CD4-positive, alpha-beta T cell (primary cell): ENCODE measurements at regions not wholly inside any gene's neighbourhood (a gene's known extent, or its start where the extent isn't known, plus 50 kb on each side); places are given as distances from the start of the nearest gene placed in this dataset.

Source experiments
- ATAC-seq: fragments of 200-7000 bp; cut with Tn5 transposase; one replicate; pipeline ENCODE4 v1.10.0; 2022; ENCODE audit warnings: mild to moderate bottlenecking; ENCODE audit not compliant: poor library complexity
- CTCF ChIA-PET: fragments of 350-600 bp; sonication (Branson Sonifier 250); formaldehyde crosslinking; loops from one replicate; lab custom pipeline; 2021; ENCODE audit warnings: antibody characterized with exemption, inconsistent platforms; lab: Charles Lee
- POLR2A ChIA-PET: fragments of 350-600 bp; sonication (Branson Sonifier 250); formaldehyde crosslinking; loops from one replicate; lab custom pipeline; 2021; ENCODE audit warnings: antibody characterized with exemption, inconsistent platforms; lab: Charles Lee
- DNase-seq, 14 experiments: peaks; one replicate each; pipeline ENCODE4 v3.0.0-alpha.2; 2013 to 2020; ENCODE audit warnings: mixed read lengths in 2 of 14
- H3K27ac ChIP-seq, 2 donors: one replicate each; pipeline versions ENCODE4 v1.5.1 to v1.7.0; 2013; ENCODE audit warnings: low read length in 2 of 2, low read depth in 1 of 2, mild to moderate bottlenecking in 1 of 2
- H3K27me3 ChIP-seq, 2 experiments: 1 replicate in 1 of 2; 2 replicates in 1 of 2; pipeline versions ENCODE4 v1.6.1 to v1.7.0; 2013; ENCODE audit warnings: low read length in 2 of 2, control low read depth in 1 of 2, mild to moderate bottlenecking in 1 of 2, moderate library complexity in 1 of 2; ENCODE audit not compliant: insufficient read depth in 2 of 2, control insufficient read depth in 1 of 2
- H3K36me3 ChIP-seq: one replicate; pipeline ENCODE4 v1.6.1; 2013; ENCODE audit warnings: low read length, control low read depth; ENCODE audit not compliant: insufficient read depth
- H3K4me1 ChIP-seq: one replicate; pipeline ENCODE4 v1.6.1; 2013; ENCODE audit warnings: low read length, control low read depth; ENCODE audit not compliant: insufficient read depth
- H3K4me3 ChIP-seq: one replicate; pipeline ENCODE4 v1.5.1; 2013; ENCODE audit warnings: mild to moderate bottlenecking, low read length, moderate library complexity
- H3K9me3 ChIP-seq, 2 experiments: 1 replicate in 1 of 2; 2 replicates in 1 of 2; pipeline versions ENCODE4 v1.6.1 to v1.7.0; 2013; ENCODE audit warnings: low read length in 2 of 2, mild to moderate bottlenecking in 2 of 2, control low read depth in 1 of 2, moderate library complexity in 1 of 2; ENCODE audit not compliant: control insufficient read depth in 1 of 2, insufficient read depth in 1 of 2
- H3K27ac Mint-ChIP-seq: one replicate; pipeline ENCODE4 v1.8.0; 2020; ENCODE audit warnings: mixed read lengths
- H3K27me3 Mint-ChIP-seq: one replicate; pipeline ENCODE4 v1.8.0; 2021; ENCODE audit warnings: mixed read lengths
- H3K36me3 Mint-ChIP-seq: one replicate; pipeline ENCODE4 v1.8.0; 2021; ENCODE audit warnings: low read depth, mixed read lengths
- H3K4me1 Mint-ChIP-seq: one replicate; pipeline ENCODE4 v1.8.0; 2021; ENCODE audit warnings: low read depth, mixed read lengths
- H3K4me3 Mint-ChIP-seq: one replicate; pipeline ENCODE4 v1.8.0; 2020; ENCODE audit warnings: mild to moderate bottlenecking, mixed read lengths
- H3K9me3 Mint-ChIP-seq: one replicate; pipeline ENCODE4 v1.8.0; 2020; ENCODE audit warnings: mixed read lengths
- CTCF ChIP-seq: fragments of 200-600 bp; IDR thresholded peaks from one replicate; pipeline ENCODE4 v1.8.0; 2022; ENCODE audit warnings: antibody characterized with exemption, mild to moderate bottlenecking
- intact Hi-C, 2 experiments: fragments of 100-400 bp; cut with DNase I in 1 of 2; cut with micrococcal nuclease in 1 of 2; formaldehyde crosslinking; loops; one replicate each; pipeline versions ENCODE4 v1.15.1 to v1.9.0; 2023 to 2025; cut with DNase I, micrococcal nuclease

DNA sequence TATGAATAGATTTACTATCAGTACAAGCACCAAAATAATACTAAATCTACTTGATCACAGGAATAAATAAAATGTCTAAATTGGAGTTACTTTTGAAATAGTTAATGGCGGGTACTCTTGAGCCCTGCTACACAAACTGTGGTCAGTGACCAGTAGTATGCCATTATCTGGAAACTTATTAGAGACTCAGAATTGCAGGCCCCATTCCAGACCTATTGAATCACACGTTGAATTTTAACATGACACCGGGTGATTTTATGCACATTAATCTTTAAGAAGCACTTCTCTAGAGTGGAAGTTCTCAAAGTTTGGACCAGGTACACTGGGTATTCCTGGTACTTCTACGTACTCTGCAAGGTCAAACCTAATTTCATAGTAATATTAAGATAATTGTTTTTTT, 660.0 kb upstream of the POU3F4 start:
- Histone ChIP-seq H3K4me3 (no peak overlapping the region), H3K9me3 (peaks cover 0 to 3% of the 10 kb centered on the region in 2 experiments), H3K27me3 (no peaks in the 10 kb centered on the region), H3K27ac (no peak overlapping the region), H3K36me3 (no peaks in the 10 kb centered on the region), H3K4me1 (no peaks in the 10 kb centered on the region)
- Mint-ChIP-seq H3K4me1 (no peaks in the 10 kb centered on the region), H3K27ac (no peak overlapping the region), H3K4me3 (no peak overlapping the region), H3K36me3 (no peaks in the 10 kb centered on the region), H3K27me3 (no peaks in the 10 kb centered on the region), H3K9me3 (no peaks in the 10 kb centered on the region)
- intact Hi-C loops = no loop called here
- ATAC-seq = no peak
- ChIA-PET CTCF (no interaction called here), POLR2A (no interaction called here)
- no peak for TF ChIP-seq CTCF
- no peak for DNase-seq
